Right ventricle myocardium superior (tissue), 1 donor: ENCODE measurements at regions not wholly inside any gene's neighbourhood (a gene's known extent, or its start where the extent isn't known, plus 50 kb on each side); places are given as distances from the start of the nearest gene placed in this dataset.

Experiments
- ATAC-seq: fragments of 200-7000 bp; cut with Tn5 transposase; one replicate; pipeline ENCODE4 v1.9.1; 2020; ENCODE audit warnings: mild to moderate bottlenecking; ENCODE audit not compliant: poor library complexity
- DNase-seq: peaks from one replicate; pipeline ENCODE4 v3.0.0-alpha.2; 2020
- intact Hi-C: fragments of 100-400 bp; cut with DNase I; formaldehyde crosslinking; loops from one replicate; pipeline ENCODE4 v1.11.2; 2022
- donor health status: DM: no; HTN: yes; CAD: no; lungs with severe emphysema.

DNA sequence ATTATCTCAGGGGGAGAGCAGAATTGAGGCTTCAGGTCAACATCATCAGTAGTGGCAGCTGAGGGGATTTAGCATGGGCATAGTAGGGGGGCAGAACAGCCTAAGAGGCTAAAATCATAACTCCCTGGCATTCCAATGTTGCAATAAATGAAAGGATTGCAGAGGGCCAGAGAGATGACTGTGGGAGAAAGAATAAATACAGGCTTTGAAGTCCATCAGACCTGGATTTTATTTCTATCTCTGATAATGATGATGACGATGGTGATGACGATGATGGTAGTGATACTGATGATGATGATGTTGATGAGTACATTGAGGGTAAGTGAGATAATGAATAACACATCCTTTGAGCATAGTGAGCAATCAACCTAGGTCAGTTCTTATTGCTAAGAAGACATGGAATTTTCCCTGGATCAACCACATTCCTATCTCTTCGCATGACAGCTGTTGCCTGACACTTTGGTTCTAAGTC, 107.4 kb upstream of the CDH11 start:
- DNase-seq (no peak), ATAC-seq (no peak)
- intact Hi-C loops, result no loop called here

DNA sequence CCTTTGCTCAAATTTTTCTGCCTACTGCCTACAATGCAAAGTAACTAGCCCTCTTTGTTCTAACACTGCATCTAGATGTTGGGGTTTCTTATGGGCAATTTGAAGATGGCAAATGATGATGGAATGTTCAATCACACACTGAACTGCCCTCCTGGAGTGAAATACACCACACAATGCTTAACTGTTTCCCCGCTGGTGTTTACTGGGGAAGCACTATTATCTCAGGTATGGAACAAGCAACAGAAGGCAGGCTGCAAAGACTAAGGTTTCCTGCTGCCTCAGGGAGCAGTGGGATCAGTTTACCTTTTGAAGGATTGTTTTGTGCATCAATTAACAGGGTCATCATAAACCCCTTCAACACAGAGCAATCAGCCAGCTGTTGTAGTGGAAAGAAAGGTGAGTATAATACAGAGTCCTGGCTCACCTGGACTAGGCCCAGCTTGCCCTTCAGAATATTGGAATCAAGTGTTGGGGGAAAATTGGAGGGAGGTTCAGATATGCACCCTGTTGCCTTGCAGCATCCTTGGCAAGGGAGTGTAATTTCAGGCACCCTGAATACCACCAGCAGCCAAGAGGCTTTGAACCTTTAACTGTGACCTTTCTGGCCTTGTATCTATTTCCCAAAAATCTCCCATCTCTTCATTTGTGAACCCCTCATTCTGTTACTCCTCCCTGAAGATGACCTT, 105.4 kb upstream of the CDH11 start:
- DNase-seq (no peak), ATAC-seq (no peak)
- intact Hi-C loops, result no loop called here

DNA sequence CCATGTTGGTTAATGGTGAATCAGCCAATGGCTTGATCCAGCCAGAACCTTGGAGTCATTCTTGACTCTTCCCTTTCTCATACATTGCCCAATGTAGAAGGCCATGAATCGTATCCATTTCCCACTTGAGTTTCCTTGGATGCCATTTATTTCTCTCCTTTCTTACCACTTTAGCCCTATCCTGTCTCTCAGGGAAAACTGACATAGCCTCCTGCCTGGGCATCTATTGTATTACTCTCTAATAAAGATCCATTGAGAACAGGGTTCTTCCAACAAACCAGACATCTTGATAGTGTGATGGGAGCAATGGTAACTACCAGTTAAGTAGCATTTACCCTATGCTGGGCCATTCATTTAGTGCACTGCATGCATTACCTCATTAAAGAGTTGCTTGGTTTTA, 104.2 kb upstream of the CDH11 start:
- intact Hi-C loops, result no loop called here
- ATAC-seq (no peak), DNase-seq (no peak)

DNA sequence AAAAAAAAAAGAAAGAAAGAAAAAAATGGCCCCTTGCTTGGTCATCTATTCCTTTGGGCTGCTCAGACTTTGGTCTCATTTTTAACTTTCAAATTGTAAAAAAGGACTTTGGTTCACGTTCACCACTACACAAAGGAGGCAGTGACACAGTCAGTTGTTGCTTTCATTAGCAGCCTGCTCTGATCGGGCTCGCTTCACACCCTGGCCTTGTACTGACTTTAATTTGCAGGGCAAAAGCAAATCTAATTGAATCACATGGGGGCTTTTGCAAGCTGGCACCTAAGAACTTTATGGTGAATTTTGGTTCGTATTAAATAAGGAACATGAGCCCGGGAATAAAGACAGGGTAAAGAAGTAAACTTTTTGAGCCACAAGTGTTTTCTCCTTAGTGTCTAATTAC, 103.6 kb upstream of the CDH11 start:
- ATAC-seq (no peak), DNase-seq (no peak)
- intact Hi-C loops, result no loop called here

DNA sequence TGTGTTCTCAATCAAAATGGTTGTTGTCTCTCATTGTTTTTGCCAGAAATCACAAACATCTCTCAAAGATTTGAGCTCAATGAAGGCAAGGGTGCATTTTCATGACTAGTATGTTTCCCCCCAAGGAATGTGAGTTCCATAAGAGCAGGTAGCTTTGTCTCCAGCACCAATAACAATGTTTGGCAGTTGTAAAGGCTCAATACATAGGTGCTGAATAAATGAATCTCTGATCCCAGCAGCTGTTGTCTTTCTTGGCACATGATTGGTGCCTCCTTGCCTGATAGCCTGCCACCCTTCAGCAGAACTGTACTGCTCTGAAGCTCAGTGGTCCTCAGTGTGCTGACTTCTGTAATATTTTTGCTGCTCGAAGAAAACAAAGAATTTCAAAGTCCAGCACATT, 103.1 kb upstream of the CDH11 start:
- DNase-seq (no peak), ATAC-seq (no peak)
- intact Hi-C loops, result no loop called here

DNA sequence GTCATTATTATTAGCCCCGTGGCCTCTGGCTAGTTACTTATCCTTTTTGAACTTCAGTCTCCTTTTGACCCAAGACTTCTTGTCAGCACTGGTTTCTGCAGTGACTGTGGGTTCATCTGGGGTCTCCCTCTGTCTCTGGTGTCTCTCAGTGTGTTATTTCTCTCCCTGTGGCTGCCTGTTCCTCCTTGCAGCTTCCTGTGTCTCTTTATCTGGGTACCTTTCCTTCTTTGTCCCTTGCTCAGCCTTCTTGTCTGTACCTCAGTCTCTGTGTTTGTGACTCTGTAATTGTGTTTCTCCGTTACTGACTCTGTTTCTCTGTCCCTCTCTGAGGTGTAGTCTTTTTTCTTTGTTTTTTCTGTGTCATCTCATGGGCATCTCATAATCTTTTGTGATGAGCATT, 102.6 kb upstream of the CDH11 start:
- ATAC-seq, result no peak
- intact Hi-C loops, result no loop called here
- no peak for DNase-seq

DNA sequence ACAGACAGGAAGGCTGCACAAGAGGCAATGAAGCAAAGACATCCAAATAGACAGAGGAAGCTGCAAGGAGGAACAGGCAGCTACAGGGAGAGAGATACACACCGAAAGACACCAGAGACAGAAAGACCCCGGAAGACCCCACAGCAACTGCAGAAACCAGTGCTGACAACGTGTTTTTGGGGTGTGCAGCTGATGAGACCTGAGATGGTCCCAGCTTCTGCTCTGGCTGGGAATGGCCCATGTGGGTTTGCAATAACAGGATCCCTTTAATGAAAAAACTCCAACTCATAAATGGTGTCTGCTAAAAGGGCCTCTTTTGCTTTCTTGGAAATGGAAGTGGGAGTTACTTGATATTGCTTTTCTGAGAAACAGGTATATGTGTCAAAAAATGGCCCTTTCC, 101.5 kb upstream of the CDH11 start:
- no peak for DNase-seq
- ATAC-seq, result no peak
- intact Hi-C loops, result no loop called here

DNA sequence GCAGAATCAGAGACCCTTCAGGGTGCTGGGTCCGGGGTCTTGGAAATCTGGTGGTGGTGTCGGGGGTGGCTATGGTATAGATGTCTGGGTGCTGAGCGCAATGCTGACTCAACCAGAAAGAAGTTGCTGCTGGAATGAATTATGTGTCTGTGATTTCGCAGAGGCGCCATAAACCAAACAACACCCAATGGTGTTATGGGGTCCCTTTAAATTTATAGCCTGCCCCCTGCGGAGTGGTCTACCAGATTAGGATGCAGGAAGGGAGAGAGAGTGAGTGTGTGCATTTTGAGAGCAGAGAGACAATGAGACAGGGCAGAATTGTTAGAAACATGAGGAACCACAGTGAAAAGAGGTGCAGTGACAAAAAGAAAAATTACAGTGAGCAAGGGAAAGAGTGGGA, 100.7 kb upstream of the CDH11 start:
- ATAC-seq, result no peak
- intact Hi-C loops, result no loop called here
- no peak for DNase-seq

DNA sequence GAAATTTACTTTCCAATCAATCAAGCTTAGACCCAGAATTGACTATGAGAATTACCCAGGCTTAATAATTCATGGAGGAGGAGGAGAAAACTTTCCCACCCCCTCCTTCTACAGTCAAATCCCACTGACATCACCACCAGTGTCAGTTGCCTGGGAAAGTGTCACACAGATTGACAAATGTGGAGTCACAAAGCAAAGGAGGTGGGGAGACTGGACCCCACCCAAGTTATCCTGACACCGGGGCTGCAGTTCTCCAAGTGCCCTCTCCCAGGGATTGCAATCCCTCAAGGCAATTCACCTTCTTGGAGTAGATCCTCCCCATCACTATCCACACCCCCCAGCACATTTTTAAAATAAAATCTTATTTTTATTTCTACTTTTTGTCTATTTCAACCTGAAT, 100.2 kb upstream of the CDH11 start:
- intact Hi-C loops, result no loop called here
- DNase-seq (no peak), ATAC-seq (no peak)

DNA sequence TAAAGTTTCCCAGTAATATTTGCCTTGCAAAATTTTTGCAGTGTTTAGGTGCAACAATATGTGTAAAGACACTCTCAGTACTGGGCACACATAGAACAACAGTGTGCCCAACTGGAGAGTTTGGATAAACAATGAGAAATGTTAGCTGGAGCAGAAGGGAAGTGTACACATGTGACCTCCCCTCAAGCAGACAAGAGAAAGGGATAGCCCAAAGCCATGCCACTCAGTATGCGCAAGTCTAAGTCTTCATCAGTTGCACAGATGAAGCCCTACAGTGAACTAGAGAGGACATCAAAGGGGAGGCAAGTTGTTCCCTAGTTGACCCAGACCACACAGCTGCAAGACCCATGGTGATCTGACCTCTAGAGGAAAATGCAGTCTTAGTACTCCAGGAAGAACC, 97.9 kb upstream of the CDH11 start:
- ATAC-seq, result no peak
- intact Hi-C loops, result no loop called here
- DNase-seq, result no peak

DNA sequence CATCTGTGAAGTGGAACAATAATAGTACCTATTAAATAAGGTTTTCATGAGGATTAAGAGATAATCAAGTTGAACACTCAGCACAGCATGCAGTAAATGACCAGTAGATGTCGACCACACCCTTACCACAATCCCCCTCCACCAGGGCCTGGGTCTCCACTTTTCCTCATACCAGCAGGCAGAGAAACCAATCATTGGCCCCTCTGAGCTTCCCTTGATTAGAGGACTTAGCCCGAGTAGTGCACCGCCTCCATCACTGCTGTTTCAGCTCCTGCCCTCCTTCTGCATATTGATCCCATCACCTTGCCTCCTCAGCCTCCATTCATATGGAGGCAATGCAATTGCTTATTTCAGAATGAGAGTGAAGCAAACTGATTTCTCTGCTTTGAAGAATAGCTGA, 96.5 kb upstream of the CDH11 start:
- DNase-seq, result no peak
- intact Hi-C loops, result no loop called here
- ATAC-seq, result no peak

DNA sequence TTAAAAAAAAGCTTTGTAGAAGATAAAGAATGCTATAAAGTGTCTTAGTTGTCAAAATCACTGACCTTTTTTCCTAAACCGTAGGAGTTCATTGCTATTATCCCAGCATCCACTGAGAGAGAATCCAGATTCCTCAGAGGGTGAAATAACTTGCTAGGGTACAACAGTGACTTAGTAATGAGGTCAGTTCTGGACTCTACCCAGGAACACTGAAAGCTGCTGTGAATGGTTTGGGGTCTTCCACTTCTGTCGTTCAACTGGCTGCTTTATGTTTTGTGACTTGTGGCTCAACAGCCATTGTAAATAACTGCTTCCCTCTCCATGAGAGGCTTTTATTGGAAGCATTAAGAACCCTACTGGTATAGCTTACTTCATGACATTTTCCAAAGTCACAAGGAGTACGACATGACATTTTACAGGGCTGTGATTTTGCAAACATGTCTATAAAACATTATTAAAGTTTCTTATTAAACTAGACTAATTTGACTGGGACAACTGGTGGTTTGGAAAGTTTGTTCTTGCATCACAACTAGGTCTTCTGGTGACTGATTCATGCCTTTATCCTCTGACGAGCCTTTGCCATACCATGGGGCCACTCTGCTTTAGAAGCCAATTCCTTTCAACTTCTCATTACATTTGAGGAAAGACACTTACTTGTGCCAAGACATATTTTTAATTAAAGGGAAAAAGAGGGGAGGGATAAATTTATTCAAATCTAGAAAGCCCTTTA, 92.2 kb upstream of the CDH11 start:
- no peak for ATAC-seq
- intact Hi-C loops, result no loop called here

DNA sequence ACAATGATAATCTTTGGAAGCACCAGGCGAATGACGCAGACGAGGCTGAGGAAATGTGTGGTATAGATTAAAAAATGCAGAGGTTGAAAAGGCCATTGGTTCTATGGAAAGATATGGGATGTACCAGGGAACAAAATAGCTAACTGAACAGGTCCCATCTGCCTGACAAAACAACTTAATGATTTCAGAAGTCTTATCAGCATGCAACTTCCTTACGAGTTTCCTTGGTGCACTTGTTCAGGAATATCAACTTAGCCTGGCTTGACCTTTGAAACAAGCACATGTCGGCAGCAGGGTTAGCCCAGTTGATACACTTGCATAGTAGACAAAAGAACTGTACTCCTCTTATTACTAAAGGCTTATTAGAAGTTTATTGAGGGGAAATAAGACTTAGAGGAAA, 90.9 kb upstream of the CDH11 start:
- intact Hi-C loops, result no loop called here
- DNase-seq (no peak), ATAC-seq (no peak)

More for the DNA sequence above, 92.2 kb upstream of the CDH11 start:
- no peak for DNase-seq

DNA sequence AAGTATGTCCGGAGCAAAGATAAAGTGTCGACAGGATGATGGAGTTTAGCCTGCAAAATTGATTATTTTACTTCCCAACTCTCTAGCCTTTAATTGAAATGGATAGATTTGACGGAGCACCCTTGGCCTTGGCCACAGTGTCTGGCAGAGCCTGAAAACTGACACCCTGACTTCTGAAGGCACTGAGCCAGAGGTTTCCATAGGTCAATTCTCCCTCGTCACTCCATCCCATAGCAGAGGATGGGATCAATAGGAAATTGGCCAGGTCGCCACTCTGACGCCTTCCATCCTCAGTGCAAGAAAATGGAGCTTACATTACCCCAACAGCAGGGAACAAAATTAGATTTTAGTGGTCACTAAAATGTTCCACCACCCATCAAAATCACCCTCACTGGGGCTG, 90.4 kb upstream of the CDH11 start:
- DNase-seq (no peak), ATAC-seq (no peak)
- intact Hi-C loops, result no loop called here

DNA sequence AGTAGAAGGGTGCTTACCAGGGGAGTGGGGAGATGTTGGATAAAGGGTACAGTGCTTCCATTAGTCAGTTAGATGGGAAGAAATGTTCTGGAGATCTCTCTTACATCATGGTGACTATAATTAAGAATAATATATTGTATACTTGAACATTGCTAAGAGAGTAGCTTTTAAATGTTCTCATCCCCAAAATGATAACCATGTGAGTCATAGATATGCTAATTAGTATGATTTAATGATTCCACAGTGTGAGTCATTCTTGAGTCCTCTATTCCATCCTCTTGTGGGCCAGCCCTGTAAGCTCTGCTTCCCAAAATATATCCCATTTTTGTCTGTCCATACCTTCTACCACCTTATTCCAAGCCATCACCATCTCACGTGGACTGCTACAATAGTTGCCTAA, 80.6 kb upstream of the CDH11 start:
- DNase-seq (no peak), ATAC-seq (no peak)
- intact Hi-C loops, result no loop called here

DNA sequence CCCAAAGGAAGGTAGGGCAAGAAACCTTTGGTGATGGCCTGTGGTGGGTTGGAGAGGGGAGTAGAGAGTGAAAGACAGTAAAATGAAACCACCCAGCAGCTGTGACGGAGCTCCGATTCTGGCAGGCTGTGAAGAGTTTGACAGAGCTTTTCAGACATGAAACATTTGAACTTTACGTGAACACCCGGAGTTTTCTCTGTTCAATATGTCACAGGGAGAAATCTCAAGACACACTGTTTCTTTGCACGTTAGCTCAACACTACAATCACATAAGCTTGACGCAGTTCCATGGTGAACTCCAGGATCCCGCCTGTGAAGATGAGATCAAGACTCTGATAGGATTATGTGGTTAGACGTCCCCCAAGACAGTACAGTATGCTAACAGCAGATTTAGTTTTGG, 79.6 kb upstream of the CDH11 start:
- intact Hi-C loops, result no loop called here
- DNase-seq, result no peak
- ATAC-seq, result no peak

DNA sequence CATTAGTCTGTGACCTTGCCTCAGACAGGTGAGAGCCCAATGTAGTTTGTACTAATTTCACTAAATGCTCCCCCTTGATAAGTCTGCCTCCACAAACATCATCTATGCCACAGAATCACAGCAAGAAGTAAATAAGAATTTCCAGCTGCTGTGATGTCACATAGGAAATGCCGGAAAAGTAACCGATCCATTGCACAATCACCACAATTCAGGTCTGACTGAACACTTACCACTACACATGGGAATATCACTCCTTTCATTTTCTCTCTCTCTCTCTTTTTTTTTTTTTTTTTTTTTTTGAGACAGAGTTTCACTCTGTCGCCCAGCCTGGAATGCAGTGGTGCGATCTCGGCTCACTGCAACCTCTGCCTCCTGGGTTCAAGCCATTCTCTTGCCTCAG, 79.0 kb upstream of the CDH11 start:
- peak; percentile 59 for ATAC-seq
- DNase-seq, result no peak
- intact Hi-C loops, result no loop called here

DNA sequence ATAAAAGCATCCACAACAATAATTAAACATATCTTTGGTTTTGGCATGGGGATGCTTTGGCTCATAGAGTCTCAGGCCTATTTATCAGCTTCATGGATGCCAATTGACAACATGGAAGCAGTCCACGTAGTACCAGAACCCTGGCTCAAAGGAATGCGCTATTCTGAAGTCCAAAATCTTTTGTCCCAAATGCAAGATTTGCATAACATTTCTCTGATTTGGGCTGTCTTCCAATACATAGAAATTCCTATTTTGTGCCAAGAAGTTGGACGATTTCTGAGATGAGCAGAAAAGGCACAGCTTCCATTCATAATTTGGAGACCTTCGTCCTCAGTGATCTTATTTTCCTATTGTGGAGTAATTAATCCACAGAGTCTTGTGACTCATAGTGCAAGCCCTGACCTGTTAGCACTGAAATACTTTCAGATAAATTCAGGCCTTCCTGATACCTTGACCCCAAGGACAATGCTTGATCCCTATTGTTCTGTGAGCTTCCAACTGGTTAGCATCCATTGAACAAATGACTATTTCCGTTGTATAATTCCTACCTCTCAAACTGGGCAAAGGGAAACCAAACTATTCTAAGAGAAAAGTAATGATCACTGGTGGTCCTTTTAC, 78.4 kb upstream of the CDH11 start:
- ATAC-seq (no peak), DNase-seq (no peak)
- intact Hi-C loops, result no loop called here

DNA sequence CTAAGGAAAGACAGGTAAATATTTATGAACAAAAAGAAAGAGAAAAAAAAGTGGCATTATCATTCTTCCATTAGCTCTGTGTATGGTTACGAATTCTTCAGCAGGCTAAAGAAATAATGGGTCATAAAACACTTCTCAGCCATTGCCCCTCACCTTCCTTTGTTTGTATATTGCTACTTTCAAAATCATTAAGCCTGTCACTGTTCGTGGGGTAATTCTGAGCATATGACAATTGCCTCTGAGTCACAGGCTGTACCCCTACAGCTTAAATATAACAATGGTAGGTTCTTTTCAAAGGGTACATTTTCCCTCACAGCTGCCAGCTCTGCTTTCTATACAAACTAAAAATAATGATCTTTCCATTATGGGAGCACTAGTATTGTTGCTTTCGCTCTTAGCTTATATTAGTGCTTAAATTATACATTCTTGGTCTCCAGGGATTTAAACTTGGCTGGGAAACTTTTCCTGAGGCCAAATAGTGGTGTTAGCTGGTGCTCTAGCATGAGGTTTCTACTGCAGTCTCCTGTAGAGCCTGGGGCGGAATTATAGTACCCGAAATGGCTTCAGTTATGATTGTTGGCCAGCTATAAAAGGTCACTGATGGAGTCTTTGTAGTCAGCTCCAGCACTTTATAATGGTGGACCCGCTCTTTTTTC, 74.7 kb upstream of the CDH11 start:
- DNase-seq (no peak), ATAC-seq (no peak)
- intact Hi-C loops, result no loop called here

DNA sequence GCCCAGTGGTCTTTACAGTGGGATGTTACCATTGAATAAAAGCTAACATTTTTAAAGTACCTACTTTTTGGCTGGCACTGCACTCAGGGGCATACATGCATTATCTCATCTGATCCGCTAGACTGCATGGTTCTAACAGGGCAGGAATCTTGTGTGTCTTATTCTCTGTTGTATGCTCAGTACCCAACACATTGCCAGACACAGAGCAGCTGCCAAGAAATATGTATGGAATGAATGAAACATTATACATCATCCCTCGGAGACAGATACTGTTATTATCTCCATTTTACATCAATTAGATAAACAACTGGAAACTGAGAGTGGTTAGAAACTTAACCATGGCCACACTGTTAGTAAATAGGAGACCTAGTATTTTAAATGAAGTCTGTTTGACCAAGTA, 74.1 kb upstream of the CDH11 start:
- DNase-seq (no peak), ATAC-seq (no peak)
- intact Hi-C loops, result no loop called here
